GM12864 (cell line): ENCODE measurements at regions not wholly inside any gene's neighbourhood (a gene's known extent, or its start where the extent isn't known, plus 50 kb on each side); places are given as distances from the start of the nearest gene placed in this dataset.

Source experiments
- DNase-seq: peaks from one replicate; pipeline ENCODE4 v3.0.0-alpha.2; 2011; ENCODE audit warnings: low read depth
- H3K4me3 ChIP-seq: 2 replicates; pipeline ENCODE4 v1.5.1; 2011; ENCODE audit warnings: mild to moderate bottlenecking, low read depth, low read length, control low read depth
- TF ChIP-seq, protein P1 (sequence below): IDR thresholded peaks from 2 replicates; pipeline ENCODE4 v1.5.1; 2011; ENCODE audit warnings: low read depth, mild to moderate bottlenecking, moderate library complexity, low read length, control low read depth, inconsistent platforms; ENCODE audit errors: missing control alignments

DNA sequence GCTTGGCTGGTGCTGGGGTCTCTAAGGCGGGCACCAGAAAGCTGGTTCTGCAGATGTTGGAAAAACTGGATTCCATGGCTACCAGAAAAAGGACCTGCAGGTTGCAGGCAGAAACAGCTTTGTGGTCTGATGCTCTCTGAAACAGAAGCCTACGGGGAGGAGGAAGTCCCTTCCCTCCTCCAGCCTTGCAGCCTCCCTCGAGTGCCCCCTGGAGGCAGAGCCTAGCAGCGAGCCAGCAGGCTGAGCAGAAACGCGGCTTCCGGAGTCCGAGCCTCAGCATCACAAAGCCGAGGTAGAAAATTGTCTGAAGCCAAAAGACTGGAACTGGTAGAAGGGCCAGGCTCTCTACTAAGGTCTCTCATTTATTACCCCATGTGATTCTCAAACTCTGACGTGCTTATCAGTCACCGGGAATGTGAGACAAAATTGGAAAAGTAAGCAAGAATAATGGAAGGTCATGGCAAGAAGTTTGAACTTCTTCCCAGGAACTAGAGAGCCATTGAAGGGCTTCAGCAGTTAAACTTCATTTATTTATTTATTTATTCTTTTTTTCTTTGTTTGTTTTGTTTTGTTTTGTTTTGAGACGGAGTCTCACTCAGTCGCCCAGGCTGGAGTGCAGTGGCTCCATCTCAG, 82.2 kb upstream of the CPSF6 start:
- DNase-seq, result peak; percentile 75
- TF ChIP-seq, protein P1, sequence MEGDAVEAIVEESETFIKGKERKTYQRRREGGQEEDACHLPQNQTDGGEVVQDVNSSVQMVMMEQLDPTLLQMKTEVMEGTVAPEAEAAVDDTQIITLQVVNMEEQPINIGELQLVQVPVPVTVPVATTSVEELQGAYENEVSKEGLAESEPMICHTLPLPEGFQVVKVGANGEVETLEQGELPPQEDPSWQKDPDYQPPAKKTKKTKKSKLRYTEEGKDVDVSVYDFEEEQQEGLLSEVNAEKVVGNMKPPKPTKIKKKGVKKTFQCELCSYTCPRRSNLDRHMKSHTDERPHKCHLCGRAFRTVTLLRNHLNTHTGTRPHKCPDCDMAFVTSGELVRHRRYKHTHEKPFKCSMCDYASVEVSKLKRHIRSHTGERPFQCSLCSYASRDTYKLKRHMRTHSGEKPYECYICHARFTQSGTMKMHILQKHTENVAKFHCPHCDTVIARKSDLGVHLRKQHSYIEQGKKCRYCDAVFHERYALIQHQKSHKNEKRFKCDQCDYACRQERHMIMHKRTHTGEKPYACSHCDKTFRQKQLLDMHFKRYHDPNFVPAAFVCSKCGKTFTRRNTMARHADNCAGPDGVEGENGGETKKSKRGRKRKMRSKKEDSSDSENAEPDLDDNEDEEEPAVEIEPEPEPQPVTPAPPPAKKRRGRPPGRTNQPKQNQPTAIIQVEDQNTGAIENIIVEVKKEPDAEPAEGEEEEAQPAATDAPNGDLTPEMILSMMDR, result peak; percentile 98
- no peak overlapping the region for H3K4me3 ChIP-seq

DNA sequence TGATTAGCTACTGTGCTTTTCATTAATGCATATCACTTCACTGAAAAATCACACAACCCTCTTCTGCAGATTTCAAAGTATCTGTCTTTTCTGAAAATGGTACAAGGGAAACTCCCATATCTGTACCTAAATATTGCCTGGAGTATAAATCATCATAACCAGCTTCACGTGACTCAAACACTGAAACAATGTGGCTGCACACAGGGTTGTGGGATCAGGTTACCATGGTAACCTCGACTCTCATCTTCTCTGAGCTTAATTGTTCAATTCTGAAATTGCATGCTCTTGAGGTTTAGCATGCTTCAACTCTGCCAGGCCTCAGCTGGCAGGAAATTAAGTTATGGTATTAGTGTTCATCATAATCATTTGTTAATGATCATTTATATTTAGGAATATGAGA, 77.5 kb upstream of the CPSF6 start:
- peak; percentile 35 for DNase-seq
- TF ChIP-seq, protein P1, result no peak
- no peak overlapping the region for H3K4me3 ChIP-seq

DNA sequence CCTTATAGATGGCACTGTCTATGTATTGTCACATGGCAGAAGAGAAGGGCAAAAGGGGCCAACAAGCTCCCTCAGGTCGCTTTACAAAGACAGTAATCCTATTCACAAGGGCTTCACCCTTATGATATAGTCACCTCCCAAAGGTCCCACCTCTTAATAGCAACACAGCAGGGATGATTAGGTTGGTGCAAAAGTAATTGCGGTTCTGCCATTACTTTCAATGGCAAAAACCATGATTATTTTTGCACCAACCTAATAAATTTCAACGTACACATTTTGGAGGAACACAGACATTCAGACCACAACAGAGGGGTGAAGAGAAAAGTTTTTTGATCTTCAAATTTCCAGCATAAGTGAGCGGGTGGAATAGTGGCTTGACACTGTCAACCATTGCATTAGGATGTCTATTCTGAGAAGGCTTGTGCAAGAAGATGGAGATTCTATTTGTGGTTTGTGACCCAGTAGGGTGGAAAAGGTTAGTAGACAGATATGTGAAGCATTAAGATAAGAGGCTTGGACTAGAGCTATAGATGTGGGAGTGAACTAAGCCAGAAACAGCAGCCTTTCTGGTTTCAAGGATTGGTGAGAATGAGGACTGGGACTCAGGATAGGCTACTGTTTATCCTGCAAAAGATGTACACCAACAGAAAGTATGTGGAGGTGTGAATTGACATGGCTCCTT, 75.5 kb upstream of the CPSF6 start:
- no peak for DNase-seq
- TF ChIP-seq, protein P1, result no peak
- H3K4me3 ChIP-seq, result no peak overlapping the region

DNA sequence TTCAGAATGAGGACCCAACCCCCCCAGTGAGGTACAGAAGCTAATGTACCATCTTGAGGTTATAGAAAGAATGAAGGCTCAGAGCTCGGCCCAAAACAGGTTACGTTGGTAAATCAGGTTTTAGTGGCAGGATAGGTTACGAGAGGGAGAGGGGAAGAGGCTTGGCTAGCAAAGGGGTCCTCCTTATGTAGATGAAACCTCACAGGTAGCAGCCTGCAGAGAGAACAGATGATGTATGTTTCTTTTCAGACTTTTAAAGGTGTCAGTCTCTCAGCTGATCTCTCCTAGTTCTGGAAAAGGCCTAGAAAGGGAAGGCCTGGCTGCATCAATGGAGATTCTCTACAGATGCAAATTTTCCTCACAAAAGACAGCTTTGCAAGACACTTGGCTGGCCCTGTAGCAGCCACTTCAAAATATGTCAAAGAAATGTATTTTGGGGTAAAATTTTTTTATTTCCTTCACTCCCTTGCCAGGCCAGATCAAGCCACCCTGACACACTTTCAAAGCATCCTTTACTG, 71.7 kb upstream of the CPSF6 start:
- no peak for DNase-seq
- no peak overlapping the region for H3K4me3 ChIP-seq
- TF ChIP-seq, protein P1, result no peak

DNA sequence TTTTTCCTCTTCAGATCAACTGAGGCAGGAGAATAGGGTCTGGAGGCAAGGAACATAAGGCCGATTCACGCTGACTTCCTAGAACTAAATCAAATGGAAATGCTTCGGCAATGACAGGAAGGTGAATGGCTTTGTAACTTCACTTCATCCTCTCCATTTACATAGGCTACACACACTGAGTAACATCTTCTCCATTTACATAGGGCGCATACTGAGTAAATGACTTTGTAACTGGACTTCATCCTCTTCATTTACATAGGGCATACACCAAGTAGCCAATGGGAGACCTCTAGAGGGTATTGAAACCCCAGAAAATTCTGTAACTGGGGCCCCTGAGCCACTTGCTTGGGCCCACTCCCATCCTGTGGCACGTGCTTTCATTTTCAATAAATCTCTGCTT, 71.0 kb upstream of the CPSF6 start:
- TF ChIP-seq, protein P1, result no peak
- no peak overlapping the region for H3K4me3 ChIP-seq

DNA sequence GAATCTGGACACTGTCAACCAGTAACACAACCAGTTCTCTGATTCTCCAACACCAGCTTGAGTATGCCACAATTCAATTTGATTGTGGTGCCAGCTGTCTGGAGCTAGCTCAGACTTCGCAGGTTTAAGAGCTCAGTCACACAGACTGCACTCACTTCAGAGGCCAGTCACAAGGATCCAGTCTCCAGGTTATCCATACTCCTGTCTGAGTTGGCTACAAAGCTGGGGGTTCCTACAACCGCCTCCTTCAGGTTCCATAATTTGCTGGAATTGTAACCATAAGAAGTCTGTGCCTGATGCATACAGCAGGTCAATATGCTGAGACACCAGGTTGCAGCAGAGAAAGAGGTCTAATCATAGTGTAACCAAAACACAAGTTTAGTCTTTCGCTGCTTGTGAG, 70.5 kb upstream of the CPSF6 start:
- H3K4me3 ChIP-seq, result no peak overlapping the region
- TF ChIP-seq, protein P1, result no peak
- no peak for DNase-seq

More for the DNA sequence above, 71.0 kb upstream of the CPSF6 start:
- DNase-seq, result no peak

DNA sequence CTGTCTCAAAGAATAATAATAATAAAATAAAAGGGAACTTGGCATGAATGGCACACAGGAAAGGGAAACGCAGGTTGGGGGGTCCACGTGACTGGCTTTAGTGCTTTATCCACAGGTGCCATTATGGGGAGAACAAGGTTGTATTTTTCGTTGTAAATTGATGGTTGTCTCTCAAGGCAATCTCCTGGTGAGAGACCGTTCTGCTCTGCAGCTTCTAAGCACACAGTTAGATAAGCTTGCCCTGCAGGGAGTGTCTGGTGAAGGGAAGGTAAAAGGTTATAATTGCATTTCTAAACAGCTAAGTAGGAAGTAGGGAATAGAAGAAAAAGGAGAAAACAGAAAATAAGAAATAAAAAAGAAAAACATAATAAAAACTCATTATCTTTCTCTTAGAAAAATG, 69.1 kb upstream of the CPSF6 start:
- TF ChIP-seq, protein P1, result no peak
- DNase-seq, result no peak
- no peak overlapping the region for H3K4me3 ChIP-seq
